WTC11 (cell line): ENCODE measurements at regions not wholly inside any gene's neighbourhood (a gene's known extent, or its start where the extent isn't known, plus 50 kb on each side); places are given as distances from the start of the nearest gene placed in this dataset.
A peak's percentile ranks its signal among the peaks of the same experiment; 100 is the strongest.

Experiments
- ATAC-seq: fragments of 200-7000 bp; cut with Tn5 transposase; 2 replicates; pipeline ENCODE4 v1.10.0; 2021; ENCODE audit warnings: mild to moderate bottlenecking, moderate library complexity
- CTCF ChIA-PET: fragments of 300-600 bp; sonication (Branson Sonifier 250); formaldehyde crosslinking; loops from one replicate; lab custom pipeline; 2021; ENCODE audit warnings: antibody characterized with exemption; lab: Charles Lee
- POLR2A ChIA-PET: fragments of 350-600 bp; sonication (Branson Sonifier 250); formaldehyde crosslinking; loops from one replicate; lab custom pipeline; 2021; ENCODE audit warnings: antibody characterized with exemption; lab: Charles Lee
- DNase-seq: peaks from one replicate; pipeline ENCODE4 v3.0.0; 2021; ENCODE audit warnings: low spot score
- H3K27ac Mint-ChIP-seq: 2 replicates; pipeline ENCODE4 v1.8.0; 2021; ENCODE audit warnings: mixed read lengths
- H3K27me3 Mint-ChIP-seq: 2 replicates; pipeline ENCODE4 v1.8.0; 2021; ENCODE audit warnings: low read depth, mild to moderate bottlenecking, moderate library complexity, mixed read lengths
- H3K36me3 Mint-ChIP-seq: 2 replicates; pipeline ENCODE4 v1.8.0; 2021; ENCODE audit warnings: mixed read lengths
- H3K4me1 Mint-ChIP-seq: 2 replicates; pipeline ENCODE4 v1.8.0; 2022; ENCODE audit warnings: mixed read lengths
- H3K4me3 Mint-ChIP-seq: 2 replicates; pipeline ENCODE4 v1.8.0; 2021; ENCODE audit warnings: mild to moderate bottlenecking, moderate library complexity, mixed read lengths
- H3K9me3 Mint-ChIP-seq: 2 replicates; pipeline ENCODE4 v1.8.0; 2021; ENCODE audit warnings: mixed read lengths
- ARID4B ChIP-seq: sonication (generic); formaldehyde crosslinking; IDR thresholded peaks from 2 replicates; pipeline ENCODE4 v1.8.0; 2023; ENCODE audit warnings: missing genetic modification reagents, mild to moderate bottlenecking, borderline replicate concordance
- ATF6 ChIP-seq: sonication (generic); formaldehyde crosslinking; IDR thresholded peaks from 2 replicates; pipeline ENCODE4 v1.8.1; 2023; ENCODE audit warnings: mild to moderate bottlenecking, missing genetic modification reagents
- CREM ChIP-seq: sonication (generic); formaldehyde crosslinking; IDR thresholded peaks from 2 replicates; pipeline ENCODE4 v1.8.1; 2022; ENCODE audit warnings: mild to moderate bottlenecking, missing genetic modification reagents, moderate library complexity
- E2F5 ChIP-seq: sonication (generic); formaldehyde crosslinking; IDR thresholded peaks from 2 replicates; pipeline ENCODE4 v1.8.1; 2022; ENCODE audit warnings: mild to moderate bottlenecking, moderate library complexity, missing genetic modification reagents
- GABPB1 ChIP-seq: sonication (generic); formaldehyde crosslinking; IDR thresholded peaks from 2 replicates; pipeline ENCODE4 v1.8.1; 2023; ENCODE audit warnings: mild to moderate bottlenecking, missing genetic modification reagents
- MAX ChIP-seq: sonication (generic); formaldehyde crosslinking; IDR thresholded peaks from 2 replicates; pipeline ENCODE4 v1.8.0; 2022; ENCODE audit warnings: mild to moderate bottlenecking, missing genetic modification reagents
- MXD4 ChIP-seq: fragments of 250-450 bp; sonication (Bioruptor Pico); IDR thresholded peaks from 2 replicates; pipeline ENCODE4 v1.8.0; 2021; ENCODE audit warnings: mild to moderate bottlenecking, moderate library complexity, borderline replicate concordance
- MYBL2 ChIP-seq: sonication (generic); formaldehyde crosslinking; IDR thresholded peaks from 2 replicates; pipeline ENCODE4 v1.8.1; 2023; ENCODE audit warnings: mild to moderate bottlenecking, moderate library complexity, missing genetic modification reagents
- NFE2L1 ChIP-seq: sonication (generic); formaldehyde crosslinking; IDR thresholded peaks from 2 replicates; pipeline ENCODE4 v1.8.1; 2023; ENCODE audit warnings: missing genetic modification reagents
- NR1H2 ChIP-seq: sonication (generic); formaldehyde crosslinking; IDR thresholded peaks from 2 replicates; pipeline ENCODE4 v1.9.0; 2021; ENCODE audit warnings: mild to moderate bottlenecking, moderate library complexity, missing genetic modification reagents
- NR2C2 ChIP-seq: sonication (generic); formaldehyde crosslinking; IDR thresholded peaks from 2 replicates; pipeline ENCODE4 v1.8.0; 2022; ENCODE audit warnings: mild to moderate bottlenecking, missing genetic modification reagents
- NR3C1 ChIP-seq: sonication (generic); formaldehyde crosslinking; conservative IDR thresholded peaks from 2 replicates; pipeline ENCODE4 v1.8.1; 2023; ENCODE audit warnings: low read depth, mild to moderate bottlenecking, missing genetic modification reagents
- PRDM15 ChIP-seq: sonication (generic); formaldehyde crosslinking; IDR thresholded peaks from 2 replicates; pipeline ENCODE4 v1.8.0; 2022; ENCODE audit warnings: missing genetic modification reagents
- SMAD4 ChIP-seq: sonication (generic); formaldehyde crosslinking; IDR thresholded peaks from 2 replicates; pipeline ENCODE4 v1.8.0; 2022; ENCODE audit warnings: mild to moderate bottlenecking, missing genetic modification reagents
- SP1 ChIP-seq: sonication (generic); formaldehyde crosslinking; conservative IDR thresholded peaks from 2 replicates; pipeline ENCODE4 v1.8.1; 2022; ENCODE audit warnings: missing genetic modification reagents
- USF1 ChIP-seq: sonication (generic); formaldehyde crosslinking; IDR thresholded peaks from 2 replicates; pipeline ENCODE4 v1.8.0; 2022; ENCODE audit warnings: mild to moderate bottlenecking, missing genetic modification reagents
- ZBTB21 ChIP-seq: sonication (generic); formaldehyde crosslinking; IDR thresholded peaks from 2 replicates; pipeline ENCODE4 v1.8.1; 2023; ENCODE audit warnings: mild to moderate bottlenecking, missing genetic modification reagents, borderline replicate concordance
- ZNF138 ChIP-seq: sonication (generic); formaldehyde crosslinking; conservative IDR thresholded peaks from 2 replicates; pipeline ENCODE4 v1.8.1; 2022; ENCODE audit warnings: mild to moderate bottlenecking, moderate library complexity, missing genetic modification reagents
- ZNF219 ChIP-seq: sonication (generic); formaldehyde crosslinking; IDR thresholded peaks from 2 replicates; pipeline ENCODE4 v1.8.0; 2023; ENCODE audit warnings: missing genetic modification reagents, mild to moderate bottlenecking, borderline replicate concordance
- ZNF532 ChIP-seq: fragments of 250-450 bp; sonication (Bioruptor Pico); IDR thresholded peaks from 2 replicates; pipeline ENCODE4 v1.9.0; 2021; ENCODE audit warnings: mild to moderate bottlenecking, borderline replicate concordance

GRCh38 chr7:84336303-84336702, 141.7 kb upstream of the SEMA3A start:
- no peak for DNase-seq
- no peaks in the 10 kb centered on the region for H3K36me3 Mint-ChIP-seq
- no peak overlapping the region for H3K4me3 Mint-ChIP-seq
- peaks cover 6% of the 10 kb centered on the region for H3K4me1 Mint-ChIP-seq
- no peak overlapping the region for H3K27ac Mint-ChIP-seq
- ChIA-PET CTCF (no interaction called here), POLR2A (no interaction called here)
- H3K27me3 Mint-ChIP-seq: no peaks in the 10 kb centered on the region
- no peaks in the 10 kb centered on the region for H3K9me3 Mint-ChIP-seq
- no peak for TF ChIP-seq E2F5 (CRISPR knock-in tag)
- TF ChIP-seq SP1: no peak
- TF ChIP-seq MYBL2 (CRISPR knock-in tag): no peak
- TF ChIP-seq NFE2L1 (CRISPR knock-in tag): no peak
- no peak for TF ChIP-seq ZBTB21 (CRISPR knock-in tag)
- no peak for TF ChIP-seq MAX (CRISPR knock-in tag)
- no peak for TF ChIP-seq MXD4
- TF ChIP-seq GABPB1 (CRISPR knock-in tag): no peak
- TF ChIP-seq NR3C1: no peak
- TF ChIP-seq CREM (CRISPR knock-in tag): no peak
- peak; percentile 51 for ATAC-seq

GRCh38 chr7:84331616-84332015, 137.0 kb upstream of the SEMA3A start:
- ChIA-PET POLR2A (no interaction called here), CTCF (no interaction called here)
- Mint-ChIP-seq H3K9me3 (no peaks in the 10 kb centered on the region), H3K4me3 (no peak overlapping the region), H3K4me1 (peaks cover 6% of the 10 kb centered on the region), H3K36me3 (no peaks in the 10 kb centered on the region), H3K27me3 (no peaks in the 10 kb centered on the region), H3K27ac (no peak overlapping the region)
- DNase-seq (no peak), ATAC-seq (no peak)
- TF ChIP-seq NR1H2 (CRISPR knock-in tag) (no peak), CREM (CRISPR knock-in tag) (no peak), ATF6 (CRISPR knock-in tag) (no peak), SMAD4 (CRISPR knock-in tag) (no peak), USF1 (CRISPR knock-in tag) (no peak), ZNF532 (no peak), PRDM15 (CRISPR knock-in tag) (no peak), NR2C2 (CRISPR knock-in tag) (no peak), ZNF138 (CRISPR knock-in tag) (no peak), ZNF219 (no peak), ARID4B (CRISPR knock-in tag) (no peak)
